CD4-positive, alpha-beta T cell treated with Interleukin-15 for 1 hour (primary cell): ENCODE measurements at regions not wholly inside any gene's neighbourhood (a gene's known extent, or its start where the extent isn't known, plus 50 kb on each side); places are given as distances from the start of the nearest gene placed in this dataset.
"Not testable (repeated sequence)": the region's sequence is repeated elsewhere in the genome, so short reads cannot be mapped to it uniquely, and the experiment has no call there.

Experiments used
- DNase-seq: peaks from one replicate; pipeline ENCODE4 v3.0.0-alpha.2; 2020

DNA sequence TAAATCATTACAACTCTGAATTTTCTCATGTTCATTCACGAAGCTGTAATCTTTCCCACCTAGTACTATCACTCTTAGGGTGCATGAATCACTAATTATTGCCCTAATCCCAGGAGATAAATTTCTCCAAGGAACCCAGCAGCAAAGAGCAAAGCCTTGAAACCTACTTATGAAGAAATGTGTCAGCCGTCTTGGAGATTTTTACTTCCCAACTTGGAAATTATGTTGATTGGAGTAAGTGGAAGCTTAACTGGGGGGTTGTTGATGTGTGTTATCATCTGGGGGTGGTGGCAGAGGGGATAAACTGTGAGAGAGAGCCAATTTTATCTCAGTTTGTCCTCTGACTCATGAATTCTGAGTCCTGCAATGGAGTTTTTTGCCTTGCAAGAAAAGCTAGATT lies 440.5 kb upstream of the WWC1 start:
- DNase-seq: no peak

DNA sequence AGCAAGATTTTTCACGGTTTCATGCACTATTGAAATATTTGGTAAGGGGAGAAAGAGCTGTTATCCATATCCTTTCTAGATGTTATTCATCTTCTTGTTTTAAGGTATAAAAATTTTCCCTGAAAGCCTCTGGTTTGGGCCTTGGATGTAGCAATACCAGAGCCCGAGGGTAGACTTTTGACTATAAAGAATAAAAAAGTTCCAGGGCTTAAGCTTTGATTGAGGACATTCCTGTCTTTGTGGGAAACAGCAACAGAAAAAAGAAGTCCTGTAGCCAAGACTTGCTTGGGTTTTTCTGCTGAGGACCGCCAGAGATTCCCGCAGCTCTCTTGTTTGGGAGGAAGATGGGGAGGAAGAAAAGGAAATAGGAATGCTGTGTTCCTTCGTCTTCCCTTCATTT lies 440.0 kb upstream of the WWC1 start:
- DNase-seq: no peak

DNA sequence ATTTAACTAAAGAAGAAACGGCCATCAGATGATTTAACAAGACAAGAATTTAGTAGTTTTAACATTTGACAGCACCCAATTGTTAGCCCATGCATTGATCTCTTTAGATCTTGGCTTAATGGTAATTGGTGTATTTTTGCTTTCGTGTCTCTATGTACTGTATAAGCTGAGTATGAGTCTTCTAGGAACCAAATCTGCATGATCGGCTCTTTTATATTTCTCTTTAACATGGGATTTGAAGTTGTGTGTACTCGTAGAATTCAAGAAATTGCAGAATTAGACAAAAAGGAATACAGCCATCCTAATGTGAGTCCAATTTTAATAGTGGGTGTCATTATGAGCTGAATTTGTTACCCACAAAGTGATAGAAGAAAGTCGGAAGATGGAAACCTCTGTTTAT lies 438.9 kb upstream of the WWC1 start:
- no peak for DNase-seq

DNA sequence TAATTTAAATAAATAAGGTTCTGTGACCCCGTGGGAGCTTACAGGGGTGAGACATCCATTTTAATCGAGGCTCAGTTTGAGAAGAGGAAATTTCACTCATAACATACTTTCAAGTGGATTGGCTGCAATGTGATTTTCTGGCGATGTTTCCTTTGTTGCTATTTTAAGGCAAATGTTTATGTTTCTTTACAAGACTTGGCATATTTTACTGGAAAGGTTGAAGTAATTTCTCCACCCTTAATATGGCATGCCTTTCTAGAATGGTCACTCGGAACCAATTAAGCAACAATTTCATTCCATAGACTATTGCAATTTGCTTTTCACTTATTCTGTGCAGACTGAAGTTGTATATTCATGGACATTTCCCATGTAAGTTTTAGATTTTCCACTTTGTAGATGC lies 438.0 kb upstream of the WWC1 start:
- no peak for DNase-seq

- DNase-seq: no peak
These were observed 435.6 kb upstream of the WWC1 start for GRCh38 chr5:167855818-167856217.

DNA sequence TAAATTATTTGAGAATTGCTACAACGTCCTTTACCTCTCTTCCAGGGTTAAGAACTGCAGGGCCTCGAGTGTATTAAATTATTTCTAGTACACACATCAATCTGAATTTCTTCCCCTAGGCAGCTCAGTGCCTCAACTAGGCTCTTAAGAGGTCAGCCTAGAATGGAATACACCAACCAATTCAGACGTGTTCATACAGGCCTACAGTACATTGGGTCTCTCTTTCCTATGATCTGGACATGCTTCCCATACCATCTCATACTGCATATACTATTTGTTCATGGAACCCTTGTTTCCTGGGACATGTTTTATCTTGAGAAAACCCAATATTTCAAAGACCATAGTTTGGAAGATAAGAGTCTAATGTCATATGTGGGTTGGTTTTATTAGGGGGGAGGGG lies 434.1 kb upstream of the WWC1 start:
- no peak for DNase-seq

DNA sequence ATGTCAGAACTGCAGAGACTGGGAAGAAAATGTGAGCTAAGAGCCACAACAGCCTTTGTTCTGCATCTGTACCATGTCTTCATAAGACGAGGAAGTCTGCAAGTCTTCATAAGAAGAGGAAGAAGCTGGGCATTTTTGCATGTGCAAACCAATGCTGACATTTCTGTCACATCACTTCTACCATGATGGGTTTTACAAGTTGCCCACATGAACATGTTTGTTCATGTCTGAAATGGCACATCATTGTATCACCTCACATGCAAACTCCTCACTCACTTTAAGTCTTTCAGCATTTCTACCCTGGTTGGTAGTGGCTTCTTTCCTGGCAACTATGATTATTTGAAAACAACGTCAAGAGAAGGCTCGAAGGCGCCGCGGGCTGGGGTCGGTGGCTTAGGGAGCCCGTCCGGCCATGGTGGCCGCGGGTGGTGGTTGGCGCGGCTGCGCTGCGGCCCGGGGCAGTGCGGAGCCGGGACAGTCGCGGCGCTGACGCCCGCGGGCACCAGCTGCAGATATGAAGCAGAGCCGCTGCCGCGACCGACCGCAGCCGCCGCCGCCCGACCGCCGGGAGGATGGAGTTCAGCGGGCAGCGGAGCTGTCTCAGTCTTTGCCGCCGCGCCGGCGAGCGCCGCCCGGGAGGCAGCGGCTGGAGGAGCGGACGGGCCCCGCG lies 433.1 kb upstream of the WWC1 start:
- DNase-seq: not testable (repeated sequence)

GRCh38 chr5:167861129-167861927 lies 430.1 kb upstream of the WWC1 start:
- no peak for DNase-seq

DNA sequence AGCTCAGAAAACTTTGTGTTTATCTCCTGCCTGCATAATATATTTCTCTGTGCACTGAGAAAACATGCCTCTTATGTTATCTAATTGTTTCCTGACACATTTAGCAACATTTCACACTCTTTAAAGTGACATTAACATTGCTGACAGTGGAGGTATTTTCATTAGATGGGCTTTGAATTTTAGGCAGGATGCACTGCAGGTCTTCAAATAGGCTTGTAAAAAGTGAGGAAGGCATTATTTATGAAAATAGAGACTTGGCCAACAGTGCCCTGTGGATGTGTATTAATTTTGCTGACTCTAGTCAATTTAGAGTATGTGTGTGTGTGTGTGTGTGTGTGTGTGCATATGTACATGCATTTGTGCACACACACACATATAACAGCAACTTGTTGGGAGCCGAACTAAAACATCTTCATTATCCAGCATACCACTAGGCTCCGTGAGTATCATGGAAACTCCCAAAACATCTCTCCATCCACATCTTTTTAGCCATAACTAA lies 429.5 kb upstream of the WWC1 start:
- DNase-seq: no peak

DNA sequence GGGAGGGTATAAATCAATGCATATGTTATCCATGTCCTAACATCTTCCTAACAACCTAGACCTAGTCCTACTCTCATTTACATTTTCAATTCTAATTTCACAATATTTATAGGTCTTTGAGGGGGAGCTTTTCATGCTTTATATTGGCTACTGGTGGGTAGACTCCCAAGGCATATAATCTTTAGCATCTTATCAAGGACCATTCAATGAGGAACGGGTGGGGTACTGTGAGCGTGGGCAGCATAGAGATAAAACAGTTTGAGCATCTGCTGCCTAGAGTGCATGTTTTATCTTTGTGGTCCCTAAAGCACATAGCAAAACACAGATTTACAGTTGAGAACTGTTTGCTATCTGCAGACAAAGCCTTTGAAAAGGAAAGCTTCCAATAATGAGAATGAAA lies 427.6 kb upstream of the WWC1 start:
- DNase-seq: no peak

DNA sequence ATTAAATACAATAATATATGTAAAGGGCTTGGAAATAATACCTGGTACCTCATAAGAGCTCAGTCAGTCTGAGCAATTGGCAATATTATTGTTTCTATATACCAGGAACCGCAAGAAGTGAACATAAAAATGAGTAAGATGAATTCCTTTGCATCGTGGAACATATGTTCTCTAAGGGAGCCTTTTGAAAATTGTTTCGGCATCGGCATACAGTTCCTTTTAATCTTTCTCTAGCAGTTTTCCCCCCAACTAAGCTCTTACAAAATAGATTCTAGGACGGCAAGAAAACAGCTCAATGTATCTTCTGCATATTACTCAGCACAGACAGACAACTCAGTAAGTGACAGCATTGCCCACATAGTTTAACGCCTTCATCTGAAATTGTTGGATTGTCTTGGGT lies 426.6 kb upstream of the WWC1 start:
- no peak for DNase-seq

DNA sequence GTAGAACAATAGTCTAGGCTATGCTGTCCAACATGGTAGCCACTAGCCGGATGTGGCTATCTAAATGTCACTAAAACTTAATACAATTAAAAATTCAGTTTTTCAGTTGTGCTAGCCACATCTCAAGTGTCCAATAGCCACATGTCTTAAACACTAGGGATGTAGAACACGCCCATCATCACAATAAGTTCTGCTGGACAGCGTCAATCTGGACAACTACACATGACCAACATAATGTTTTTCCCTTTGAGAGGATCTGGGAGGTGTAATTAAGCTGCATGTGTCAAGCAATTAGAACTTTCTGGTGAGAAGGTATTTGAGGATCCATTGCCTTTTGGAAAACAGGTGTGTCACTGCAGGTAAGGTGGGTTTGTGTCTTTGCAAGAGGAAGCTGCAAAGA lies 424.6 kb upstream of the WWC1 start:
- no peak for DNase-seq

DNA sequence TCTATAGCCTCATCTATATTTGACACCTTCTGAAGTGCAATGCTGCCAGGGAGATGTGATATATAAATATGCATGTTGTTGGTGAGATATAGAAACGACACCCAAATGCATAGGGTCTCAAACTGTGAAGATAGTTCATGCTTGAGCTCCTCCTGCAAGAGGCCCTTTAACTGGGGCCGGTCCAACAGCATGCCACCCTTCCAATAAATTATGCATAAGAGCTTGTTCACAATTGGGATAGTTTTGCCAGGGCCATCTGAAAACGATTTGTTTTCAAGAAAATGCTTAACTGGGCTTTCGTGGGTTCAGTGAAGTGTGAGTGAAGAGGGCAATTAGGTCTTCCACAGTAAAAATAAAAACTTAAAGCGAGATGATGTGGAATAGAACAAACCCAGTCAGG lies 424.2 kb upstream of the WWC1 start:
- no peak for DNase-seq

DNA sequence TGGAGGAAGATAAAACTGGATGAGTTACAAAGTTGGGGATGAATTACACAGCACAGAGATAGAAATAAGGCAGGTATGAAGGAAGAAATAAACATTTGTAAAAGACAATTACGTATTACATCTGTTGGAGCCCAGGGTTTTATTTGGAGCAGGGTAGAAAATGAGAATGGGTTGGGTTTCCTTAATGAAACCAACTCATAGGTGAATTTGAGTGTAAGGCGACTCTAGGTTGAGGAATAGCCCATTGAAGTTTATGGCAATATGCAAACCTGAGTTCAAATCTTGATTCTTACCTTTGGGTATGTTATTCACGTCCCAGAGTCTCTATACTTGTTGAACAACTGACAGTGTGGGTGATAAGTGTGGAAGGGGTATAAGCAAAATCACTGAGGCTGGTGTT lies 422.3 kb upstream of the WWC1 start:
- DNase-seq: no peak

- DNase-seq: no peak
These were observed 421.4 kb upstream of the WWC1 start for GRCh38 chr5:167870055-167870454.

DNA sequence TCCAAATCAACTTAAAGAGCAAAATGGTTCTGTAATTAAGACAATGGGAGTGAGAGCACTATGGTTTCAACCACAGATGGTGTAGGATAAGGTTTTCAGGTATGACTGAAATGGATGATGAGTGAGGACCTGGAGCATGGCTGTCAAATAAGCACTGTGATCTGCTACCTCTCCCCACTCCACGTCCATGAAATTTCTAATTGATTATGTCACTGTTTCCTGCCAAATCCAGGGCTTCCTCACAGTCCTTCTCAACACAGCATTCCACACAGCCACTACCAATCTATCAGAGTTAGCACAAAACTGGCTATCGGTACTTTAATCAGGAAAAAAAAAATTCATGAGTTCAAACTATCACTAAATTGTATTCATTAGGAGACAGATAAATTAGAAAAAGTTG lies 420.4 kb upstream of the WWC1 start:
- DNase-seq: no peak

DNA sequence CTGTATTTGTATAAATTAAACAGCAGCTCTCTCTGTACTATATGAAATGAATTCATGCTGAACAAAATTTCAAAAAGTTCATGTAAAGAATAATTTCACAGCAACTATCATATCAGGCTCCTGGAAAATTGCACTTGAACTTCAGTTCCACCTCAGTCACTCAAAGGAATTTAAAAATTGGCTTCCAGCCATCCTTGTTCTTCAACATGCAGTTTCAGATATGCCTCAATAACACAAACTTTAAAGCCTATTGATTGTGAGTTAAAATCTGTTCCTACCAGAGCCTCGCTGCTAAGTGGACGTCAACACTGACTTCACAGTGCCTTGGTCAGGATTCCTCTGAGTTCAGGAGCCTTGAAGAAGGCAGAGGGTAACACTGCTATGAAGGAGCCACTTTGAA lies 418.7 kb upstream of the WWC1 start:
- DNase-seq: no peak

- no peak for DNase-seq
These were observed 414.2 kb upstream of the WWC1 start for GRCh38 chr5:167877114-167877722.

DNA sequence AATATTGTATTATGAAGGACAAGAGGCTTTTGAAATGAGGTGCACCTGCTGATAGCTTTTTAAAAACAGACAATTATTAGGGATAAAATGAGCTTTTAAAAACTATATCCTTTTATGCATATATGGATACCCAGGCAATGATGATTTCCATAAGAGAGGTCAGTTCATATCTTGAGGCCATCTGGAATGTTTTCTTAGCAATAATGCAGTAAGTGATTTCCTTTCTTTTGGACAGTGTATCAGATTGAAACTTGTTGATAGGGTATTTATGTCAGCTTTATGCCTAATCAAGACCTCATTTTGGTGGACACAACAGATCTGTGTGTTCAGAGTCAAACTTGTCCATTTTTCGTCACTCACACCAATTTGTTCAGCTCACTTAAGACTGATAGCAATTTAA lies 413.5 kb upstream of the WWC1 start:
- no peak for DNase-seq

DNA sequence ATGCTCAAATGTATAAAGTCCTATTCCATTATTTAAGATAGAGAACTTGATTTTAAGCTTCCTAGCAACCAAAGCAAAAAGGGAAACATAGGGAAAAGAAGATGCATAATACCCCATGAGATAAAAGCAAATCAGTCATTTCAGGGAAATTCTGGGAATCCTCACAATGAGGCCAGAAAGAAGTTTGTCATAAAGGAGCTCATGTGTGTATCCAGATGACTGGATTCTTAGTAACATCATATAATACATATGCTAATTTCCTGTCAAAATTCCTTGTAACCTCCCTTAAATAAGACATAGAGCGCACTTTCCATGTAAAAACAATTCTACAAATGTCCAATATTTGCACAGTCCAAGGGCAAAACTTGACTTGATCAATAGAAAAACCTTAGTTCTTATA lies 411.0 kb upstream of the WWC1 start:
- DNase-seq: no peak

DNA sequence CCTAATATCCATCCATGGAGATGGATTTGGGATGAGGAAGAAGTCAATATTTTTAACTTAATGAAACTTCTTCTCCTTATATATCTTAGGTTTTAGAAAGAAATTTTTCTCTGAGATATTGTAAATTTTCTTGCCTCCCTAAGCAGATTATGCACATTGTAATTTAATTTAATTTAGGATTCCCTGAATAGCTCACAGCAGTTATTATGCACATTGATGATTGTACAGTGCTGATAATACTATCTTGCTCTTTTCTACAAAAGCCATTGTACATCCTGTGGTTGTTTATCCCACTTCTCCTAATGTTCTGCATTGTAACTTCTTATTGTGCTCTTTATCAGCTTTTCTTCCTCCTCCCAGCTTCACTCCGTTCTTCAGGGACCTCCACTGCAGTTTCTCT lies 410.4 kb upstream of the WWC1 start:
- no peak for DNase-seq

DNA sequence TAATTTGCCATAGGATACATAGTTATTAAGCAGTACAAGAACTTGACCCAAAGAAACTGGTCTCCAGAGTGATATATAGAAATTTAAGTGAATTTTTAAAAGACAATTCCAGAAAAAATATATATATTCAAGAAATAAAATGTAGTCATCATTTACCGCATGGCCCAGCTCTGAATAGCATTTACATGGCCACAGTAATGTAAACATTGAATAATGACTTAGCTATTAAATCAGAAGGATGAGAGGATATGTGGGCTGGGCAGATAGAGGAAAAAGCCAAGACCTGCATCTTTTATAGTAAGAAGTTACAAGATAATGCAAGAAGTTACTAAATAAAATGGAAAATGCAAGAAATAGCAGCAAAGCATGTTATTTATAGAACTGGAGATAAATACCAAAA lies 405.2 kb upstream of the WWC1 start:
- DNase-seq: no peak

DNA sequence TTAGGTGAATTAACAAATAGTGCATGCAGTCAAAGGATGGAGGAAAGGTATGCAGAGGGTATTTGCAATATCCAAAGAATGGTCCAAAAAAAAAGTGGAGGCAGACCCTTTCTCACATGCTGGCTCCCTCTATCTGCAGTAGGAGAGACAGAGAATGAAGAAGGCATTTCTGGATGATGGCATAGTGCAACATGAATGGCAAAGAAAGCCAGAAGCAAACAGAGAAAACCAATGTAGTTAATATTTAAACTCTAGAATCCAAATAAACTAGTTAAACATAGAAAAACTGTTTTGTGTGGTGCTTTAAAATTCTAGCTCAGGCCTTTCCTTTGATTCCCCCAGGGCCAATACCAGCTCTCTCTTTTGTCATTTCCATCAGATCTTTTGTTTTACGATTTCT lies 403.1 kb upstream of the WWC1 start:
- no peak for DNase-seq

- DNase-seq: no peak
These were observed 402.2 kb upstream of the WWC1 start for GRCh38 chr5:167889276-167889675.
